Stimulated activated CD4-positive, alpha-beta T cell treated with anti-CD3 and anti-CD28 coated beads, Interleukin-4, amount 100 ng/mL, for 48 hours (primary cell): ENCODE measurements at regions not wholly inside any gene's neighbourhood (a gene's known extent, or its start where the extent isn't known, plus 50 kb on each side); places are given as distances from the start of the nearest gene placed in this dataset.

ENCODE experiments used
- DNase-seq, 2 donors: peaks; one replicate each; pipeline ENCODE4 v3.0.0-alpha.2; 2020; ENCODE audit warnings: low read depth in 2 of 2

- DNase-seq, result no peak
Observed at GRCh38 chr6:105452924-105453756, 50.3 kb upstream of the PREP start.
